ENCODE measurements at regions not wholly inside any gene's neighbourhood (a gene's known extent, or its start where the extent isn't known, plus 50 kb on each side); places are given as distances from the start of the nearest gene placed in this dataset.
A peak's percentile ranks its signal among the peaks of the same experiment; 100 is the strongest.

GRCh38 chr17:77720946-77721845 lies 237.3 kb upstream of the TNRC6C start:
- DNase-seq, result no peak

- no peak for DNase-seq
Measured at GRCh38 chr17:77721846-77722160, 236.7 kb upstream of the TNRC6C start.

GRCh38 chr17:77722366-77722765 lies 236.1 kb upstream of the TNRC6C start:
- no peak for DNase-seq

- peak; percentile 15 for DNase-seq
Measured at GRCh38 chr17:77723071-77723908, 235.2 kb upstream of the TNRC6C start.

GRCh38 chr17:77723909-77724875 lies 234.3 kb upstream of the TNRC6C start:
- no peak for DNase-seq

GRCh38 chr17:77724876-77725615 lies 233.5 kb upstream of the TNRC6C start:
- DNase-seq, result peak; percentile 21

GRCh38 chr17:77725846-77726245 lies 232.7 kb upstream of the TNRC6C start:
- DNase-seq, result no peak

GRCh38 chr17:77726549-77727006 lies 231.9 kb upstream of the TNRC6C start:
- DNase-seq, result no peak

GRCh38 chr17:77727037-77727615 lies 231.4 kb upstream of the TNRC6C start:
- DNase-seq, result no peak

GRCh38 chr17:77728474-77728795 lies 230.1 kb upstream of the TNRC6C start:
- no peak for DNase-seq

- DNase-seq, result no peak
Measured at GRCh38 chr17:77728871-77729270, 229.6 kb upstream of the TNRC6C start.

GRCh38 chr17:77729587-77729986 lies 228.9 kb upstream of the TNRC6C start:
- DNase-seq, result no peak

GRCh38 chr17:77730376-77730775 lies 228.1 kb upstream of the TNRC6C start:
- DNase-seq, result no peak

GRCh38 chr17:77733576-77734296 lies 224.8 kb upstream of the TNRC6C start:
- DNase-seq, result no peak

GRCh38 chr17:77734371-77735080 lies 224.0 kb upstream of the TNRC6C start:
- peak; percentile 92 for DNase-seq

GRCh38 chr17:77735081-77735565 lies 223.4 kb upstream of the TNRC6C start:
- peak; percentile 75 for DNase-seq

GRCh38 chr17:77735566-77736198 lies 222.8 kb upstream of the TNRC6C start:
- DNase-seq, result peak; percentile 79

- peak; percentile 65 for DNase-seq
Measured at GRCh38 chr17:77736199-77736585, 222.3 kb upstream of the TNRC6C start.

GRCh38 chr17:77736721-77737120 lies 221.8 kb upstream of the TNRC6C start:
- DNase-seq, result no peak
